HG03558 (cell line): ENCODE measurements at regions not wholly inside any gene's neighbourhood (a gene's known extent, or its start where the extent isn't known, plus 50 kb on each side); places are given as distances from the start of the nearest gene placed in this dataset.

Experiments used
- ATAC-seq: cut with Tn5 transposase; IDR thresholded peaks from one replicate; pipeline ENCODE4 v1.9.1; 2021; ENCODE audit warnings: moderate number of reproducible peaks; ENCODE audit not compliant: unreplicated experiment; ENCODE audit errors: extremely low read depth

- ATAC-seq: no peak
These were observed 1918.8 kb downstream of the EFNA5 start for GRCh38 chr5:105751908-105752307.

GRCh38 chr5:105745111-105745510 is 1925.6 kb downstream of the EFNA5 start:
- ATAC-seq: no peak

GRCh38 chr5:105740242-105740641 is 1930.5 kb downstream of the EFNA5 start:
- no peak for ATAC-seq

- no peak for ATAC-seq
These were observed 1931.0 kb downstream of the EFNA5 start for GRCh38 chr5:105739732-105740131.

GRCh38 chr5:105735704-105736103 is 1935.0 kb downstream of the EFNA5 start:
- ATAC-seq: no peak

- ATAC-seq: no peak
These were observed 1939.8 kb downstream of the EFNA5 start for GRCh38 chr5:105730982-105731381.

GRCh38 chr5:105726093-105726492 is 1944.6 kb downstream of the EFNA5 start:
- ATAC-seq: no peak

GRCh38 chr5:105708442-105708841 is 1962.3 kb downstream of the EFNA5 start:
- ATAC-seq: no peak

- ATAC-seq: no peak
These were observed 1968.4 kb downstream of the EFNA5 start for GRCh38 chr5:105702323-105702722.

- no peak for ATAC-seq
These were observed 1974.3 kb downstream of the EFNA5 start for GRCh38 chr5:105696440-105696839.

- ATAC-seq: no peak
These were observed 1974.8 kb downstream of the EFNA5 start for GRCh38 chr5:105695941-105696340.

GRCh38 chr5:105689596-105689995 is 1981.1 kb downstream of the EFNA5 start:
- no peak for ATAC-seq

GRCh38 chr5:105688227-105688792 is 1982.4 kb downstream of the EFNA5 start:
- no peak for ATAC-seq

GRCh38 chr5:105687493-105687892 is 1983.2 kb downstream of the EFNA5 start:
- ATAC-seq: no peak

- no peak for ATAC-seq
These were observed 1984.9 kb downstream of the EFNA5 start for GRCh38 chr5:105685884-105686283.

- no peak for ATAC-seq
These were observed 1985.9 kb downstream of the EFNA5 start for GRCh38 chr5:105684799-105685198.

- ATAC-seq: no peak
These were observed 1989.8 kb downstream of the EFNA5 start for GRCh38 chr5:105680858-105681475.

- no peak for ATAC-seq
These were observed 1993.4 kb downstream of the EFNA5 start for GRCh38 chr5:105677291-105677690.

- no peak for ATAC-seq
These were observed 2000.1 kb downstream of the EFNA5 start for GRCh38 chr5:105670596-105670995.

- ATAC-seq: no peak
These were observed 2007.1 kb downstream of the EFNA5 start for GRCh38 chr5:105663671-105664070.

- ATAC-seq: no peak
These were observed 2011.3 kb downstream of the EFNA5 start for GRCh38 chr5:105659396-105659795.

- ATAC-seq: no peak
These were observed 2030.4 kb downstream of the EFNA5 start for GRCh38 chr5:105640328-105640727.
